ENCODE measurements at regions not wholly inside any gene's neighbourhood (a gene's known extent, or its start where the extent isn't known, plus 50 kb on each side); places are given as distances from the start of the nearest gene placed in this dataset.
A peak's percentile ranks its signal among the peaks of the same experiment; 100 is the strongest.

- CTCF ChIA-PET: no interaction called here
Measured at GRCh38 chr7:116393654-116394053, 105.9 kb upstream of the CAV2 start.

GRCh38 chr7:116394106-116394505, 105.4 kb upstream of the CAV2 start:
- CTCF ChIA-PET: no interaction called here
- Histone ChIP-seq H3K27me3 (replicated peaks in 2 of 5; ENCODE audit: control insufficient read depth in 4 of 5, insufficient read depth in 5 of 5, low read length in 4 of 5) (peaks cover 0 to 3% (median 0%) of the 10 kb centered on the region in 5 experiments), H3K36me3 (ENCODE audit: control insufficient read depth in 4 of 4, insufficient read depth in 4 of 4, low read length in 3 of 4) (no peaks in the 10 kb centered on the region), H3K27ac (ENCODE audit: insufficient read depth in 1 of 2, low read depth in 1 of 2, low read length in 2 of 2, poor library complexity in 1 of 2, severe bottlenecking in 2 of 2) (no peak overlapping the region), H3K9me3 (ENCODE audit: control extremely low read depth in 1 of 5, control insufficient read depth in 4 of 5, insufficient read depth in 2 of 5, low read depth in 1 of 5, low read length in 4 of 5) (peaks cover 0 to 6% (median 3%) of the 10 kb centered on the region in 5 experiments), H3K4me1 (ENCODE audit: control extremely low read depth in 1 of 4, control insufficient read depth in 4 of 4, insufficient read depth in 4 of 4, low read length in 3 of 4) (no peaks in the 10 kb centered on the region), H3K4me3 (ENCODE audit: control insufficient read depth in 1 of 7, extremely low read depth in 1 of 7, insufficient read depth in 4 of 7, low read depth in 2 of 7, low read length in 6 of 7) (no peak overlapping the region)
- POLR2A ChIA-PET: no interaction called here
- DNase-seq: no peak
- 99% methylated on average over 11 of the region's 11 CpGs for WGBS (ENCODE audit: insufficient coverage)

More at GRCh38 chr7:116393654-116394053, 105.9 kb upstream of the CAV2 start:
- Histone ChIP-seq H3K36me3 (ENCODE audit: control insufficient read depth in 4 of 4, insufficient read depth in 4 of 4, low read length in 3 of 4) (no peaks in the 10 kb centered on the region), H3K27me3 (replicated peaks in 2 of 5; ENCODE audit: control insufficient read depth in 4 of 5, insufficient read depth in 5 of 5, low read length in 4 of 5) (peaks cover 0 to 3% (median 0%) of the 10 kb centered on the region in 5 experiments), H3K4me1 (ENCODE audit: control extremely low read depth in 1 of 4, control insufficient read depth in 4 of 4, insufficient read depth in 4 of 4, low read length in 3 of 4) (no peaks in the 10 kb centered on the region), H3K4me3 (ENCODE audit: control insufficient read depth in 1 of 7, extremely low read depth in 1 of 7, insufficient read depth in 4 of 7, low read depth in 2 of 7, low read length in 6 of 7) (no peak overlapping the region), H3K9me3 (ENCODE audit: control extremely low read depth in 1 of 5, control insufficient read depth in 4 of 5, insufficient read depth in 2 of 5, low read depth in 1 of 5, low read length in 4 of 5) (peaks cover 0 to 6% (median 3%) of the 10 kb centered on the region in 5 experiments), H3K27ac (ENCODE audit: insufficient read depth in 1 of 2, low read depth in 1 of 2, low read length in 2 of 2, poor library complexity in 1 of 2, severe bottlenecking in 2 of 2) (no peak overlapping the region)
- POLR2A ChIA-PET: no interaction called here
- peak in 1 of 3 donors; percentile 4 for DNase-seq
- 42% methylated on average over 3 of the region's 6 CpGs for WGBS (ENCODE audit: insufficient coverage)

- peaks cover 0 to 6% (median 3%) of the 10 kb centered on the region in 5 experiments for H3K9me3 ChIP-seq (ENCODE audit: control extremely low read depth in 1 of 5, control insufficient read depth in 4 of 5, insufficient read depth in 2 of 5, low read depth in 1 of 5, low read length in 4 of 5)
- ChIA-PET POLR2A (no interaction called here), CTCF (interaction anchor here (0.6 kb wide), 1 partner anchor 1019 kb away, joined by 3 read pairs; no protein-coding TSS in a partner anchor)
- WGBS (ENCODE audit: insufficient coverage): 55% methylated on average over 1 of the region's 3 CpGs
- no peaks in the 10 kb centered on the region for H3K36me3 ChIP-seq (ENCODE audit: control insufficient read depth in 4 of 4, insufficient read depth in 4 of 4, low read length in 3 of 4)
- no peaks in the 10 kb centered on the region for H3K4me1 ChIP-seq (ENCODE audit: control extremely low read depth in 1 of 4, control insufficient read depth in 4 of 4, insufficient read depth in 4 of 4, low read length in 3 of 4)
- peaks cover 0 to 8% (median 0%) of the 10 kb centered on the region in 5 experiments for H3K27me3 ChIP-seq (replicated peaks in 2 of 5; ENCODE audit: control insufficient read depth in 4 of 5, insufficient read depth in 5 of 5, low read length in 4 of 5)
- no peak for DNase-seq
- no peak overlapping the region for H3K4me3 ChIP-seq (ENCODE audit: control insufficient read depth in 1 of 7, extremely low read depth in 1 of 7, insufficient read depth in 4 of 7, low read depth in 2 of 7, low read length in 6 of 7)
- no peak overlapping the region for H3K27ac ChIP-seq (ENCODE audit: insufficient read depth in 1 of 2, low read depth in 1 of 2, low read length in 2 of 2, poor library complexity in 1 of 2, severe bottlenecking in 2 of 2)
Measured at GRCh38 chr7:116395141-116395791, 104.3 kb upstream of the CAV2 start.

- ChIA-PET CTCF (no interaction called here), POLR2A (no interaction called here)
- WGBS (ENCODE audit: insufficient coverage): no CpG with 5 or more reads among the region's 2 CpGs
- Histone ChIP-seq H3K9me3 (ENCODE audit: control extremely low read depth in 1 of 5, control insufficient read depth in 4 of 5, insufficient read depth in 2 of 5, low read depth in 1 of 5, low read length in 4 of 5) (peaks cover 0 to 6% (median 3%) of the 10 kb centered on the region in 5 experiments), H3K27me3 (replicated peaks in 2 of 5; ENCODE audit: control insufficient read depth in 4 of 5, insufficient read depth in 5 of 5, low read length in 4 of 5) (peaks cover 0 to 27% (median 3%) of the 10 kb centered on the region in 5 experiments), H3K36me3 (ENCODE audit: control insufficient read depth in 4 of 4, insufficient read depth in 4 of 4, low read length in 3 of 4) (no peaks in the 10 kb centered on the region), H3K4me3 (ENCODE audit: control insufficient read depth in 1 of 7, extremely low read depth in 1 of 7, insufficient read depth in 4 of 7, low read depth in 2 of 7, low read length in 6 of 7) (no peak overlapping the region), H3K27ac (ENCODE audit: insufficient read depth in 1 of 2, low read depth in 1 of 2, low read length in 2 of 2, poor library complexity in 1 of 2, severe bottlenecking in 2 of 2) (no peak overlapping the region), H3K4me1 (ENCODE audit: control extremely low read depth in 1 of 4, control insufficient read depth in 4 of 4, insufficient read depth in 4 of 4, low read length in 3 of 4) (no peaks in the 10 kb centered on the region)
- DNase-seq: no peak
Measured at GRCh38 chr7:116398672-116399071, 100.9 kb upstream of the CAV2 start.

- Histone ChIP-seq H3K36me3 (ENCODE audit: control insufficient read depth in 4 of 4, insufficient read depth in 4 of 4, low read length in 3 of 4) (no peaks in the 10 kb centered on the region), H3K27ac (ENCODE audit: insufficient read depth in 1 of 2, low read depth in 1 of 2, low read length in 2 of 2, poor library complexity in 1 of 2, severe bottlenecking in 2 of 2) (no peak overlapping the region), H3K9me3 (ENCODE audit: control extremely low read depth in 1 of 5, control insufficient read depth in 4 of 5, insufficient read depth in 2 of 5, low read depth in 1 of 5, low read length in 4 of 5) (peaks cover 0 to 6% (median 3%) of the 10 kb centered on the region in 5 experiments), H3K4me1 (ENCODE audit: control extremely low read depth in 1 of 4, control insufficient read depth in 4 of 4, insufficient read depth in 4 of 4, low read length in 3 of 4) (no peaks in the 10 kb centered on the region), H3K27me3 (replicated peaks in 2 of 5; ENCODE audit: control insufficient read depth in 4 of 5, insufficient read depth in 5 of 5, low read length in 4 of 5) (peaks cover 0 to 33% (median 3%) of the 10 kb centered on the region in 5 experiments), H3K4me3 (ENCODE audit: control insufficient read depth in 1 of 7, extremely low read depth in 1 of 7, insufficient read depth in 4 of 7, low read depth in 2 of 7, low read length in 6 of 7) (no peak overlapping the region)
- no peak for DNase-seq
- ChIA-PET POLR2A (no interaction called here), CTCF (no interaction called here)
Measured at GRCh38 chr7:116399819-116400218, 99.7 kb upstream of the CAV2 start.

GRCh38 chr7:116400522-116400921, 99.0 kb upstream of the CAV2 start:
- no peaks in the 10 kb centered on the region for H3K36me3 ChIP-seq (ENCODE audit: control insufficient read depth in 4 of 4, insufficient read depth in 4 of 4, low read length in 3 of 4)
- ChIA-PET POLR2A (no interaction called here), CTCF (no interaction called here)
- H3K27me3 ChIP-seq (replicated peaks in 2 of 5; ENCODE audit: control insufficient read depth in 4 of 5, insufficient read depth in 5 of 5, low read length in 4 of 5): peaks cover 0 to 34% (median 3%) of the 10 kb centered on the region in 5 experiments
- peaks cover 0 to 6% (median 3%) of the 10 kb centered on the region in 5 experiments for H3K9me3 ChIP-seq (ENCODE audit: control extremely low read depth in 1 of 5, control insufficient read depth in 4 of 5, insufficient read depth in 2 of 5, low read depth in 1 of 5, low read length in 4 of 5)
- H3K4me1 ChIP-seq (ENCODE audit: control extremely low read depth in 1 of 4, control insufficient read depth in 4 of 4, insufficient read depth in 4 of 4, low read length in 3 of 4): no peaks in the 10 kb centered on the region
- no peak for DNase-seq
- no peak overlapping the region for H3K4me3 ChIP-seq (ENCODE audit: control insufficient read depth in 1 of 7, extremely low read depth in 1 of 7, insufficient read depth in 4 of 7, low read depth in 2 of 7, low read length in 6 of 7)
- WGBS (ENCODE audit: insufficient coverage): 94% methylated on average over 3 of the region's 3 CpGs
- no peak overlapping the region for H3K27ac ChIP-seq (ENCODE audit: insufficient read depth in 1 of 2, low read depth in 1 of 2, low read length in 2 of 2, poor library complexity in 1 of 2, severe bottlenecking in 2 of 2)

GRCh38 chr7:116401711-116402110, 97.8 kb upstream of the CAV2 start:
- DNase-seq: no peak
- ChIA-PET POLR2A (no interaction called here), CTCF (no interaction called here)
- no peaks in the 10 kb centered on the region for H3K4me1 ChIP-seq (ENCODE audit: control extremely low read depth in 1 of 4, control insufficient read depth in 4 of 4, insufficient read depth in 4 of 4, low read length in 3 of 4)
- peaks cover 0 to 6% (median 3%) of the 10 kb centered on the region in 5 experiments for H3K9me3 ChIP-seq (ENCODE audit: control extremely low read depth in 1 of 5, control insufficient read depth in 4 of 5, insufficient read depth in 2 of 5, low read depth in 1 of 5, low read length in 4 of 5)
- no peaks in the 10 kb centered on the region for H3K36me3 ChIP-seq (ENCODE audit: control insufficient read depth in 4 of 4, insufficient read depth in 4 of 4, low read length in 3 of 4)
- H3K27me3 ChIP-seq (replicated peaks in 2 of 5; ENCODE audit: control insufficient read depth in 4 of 5, insufficient read depth in 5 of 5, low read length in 4 of 5): peaks cover 0 to 34% (median 3%) of the 10 kb centered on the region in 5 experiments
- no peak overlapping the region for H3K27ac ChIP-seq (ENCODE audit: insufficient read depth in 1 of 2, low read depth in 1 of 2, low read length in 2 of 2, poor library complexity in 1 of 2, severe bottlenecking in 2 of 2)
- no peak overlapping the region for H3K4me3 ChIP-seq (ENCODE audit: control insufficient read depth in 1 of 7, extremely low read depth in 1 of 7, insufficient read depth in 4 of 7, low read depth in 2 of 7, low read length in 6 of 7)

Data from common myeloid progenitor, CD34-positive (primary cell).